Neural crest cell (in vitro differentiated cells): ENCODE measurements at regions not wholly inside any gene's neighbourhood (a gene's known extent, or its start where the extent isn't known, plus 50 kb on each side); places are given as distances from the start of the nearest gene placed in this dataset.

ENCODE experiments used
- DNase-seq: peaks from one replicate; pipeline ENCODE4 v3.0.0; 2021; ENCODE audit warnings: low read depth, mixed read lengths, low spot score
- H3K27ac Mint-ChIP-seq: one replicate; pipeline ENCODE4 v1.8.0; 2021; ENCODE audit warnings: mild to moderate bottlenecking, mixed read lengths; ENCODE audit not compliant: unreplicated experiment
- H3K27me3 Mint-ChIP-seq: 2 replicates; pipeline ENCODE4 v1.8.0; 2021; ENCODE audit warnings: low read depth, mild to moderate bottlenecking, mixed read lengths
- H3K36me3 Mint-ChIP-seq: 2 replicates; pipeline ENCODE4 v1.8.0; 2021; ENCODE audit warnings: low read depth, mild to moderate bottlenecking, mixed read lengths
- H3K4me1 Mint-ChIP-seq: 2 replicates; pipeline ENCODE4 v1.8.0; 2021; ENCODE audit warnings: mixed read lengths
- H3K4me3 Mint-ChIP-seq: one replicate; pipeline ENCODE4 v1.8.0; 2021; ENCODE audit warnings: mild to moderate bottlenecking, mixed read lengths
- H3K9me3 Mint-ChIP-seq: 2 replicates; pipeline ENCODE4 v1.8.0; 2021; ENCODE audit warnings: mixed read lengths
- TF ChIP-seq, protein P1 (sequence below): fragments of 200-600 bp; sonication (generic); conservative IDR thresholded peaks from 2 replicates; pipeline ENCODE4 v1.5.0; 2021; ENCODE audit warnings: antibody characterized with exemption, mild to moderate bottlenecking

DNA sequence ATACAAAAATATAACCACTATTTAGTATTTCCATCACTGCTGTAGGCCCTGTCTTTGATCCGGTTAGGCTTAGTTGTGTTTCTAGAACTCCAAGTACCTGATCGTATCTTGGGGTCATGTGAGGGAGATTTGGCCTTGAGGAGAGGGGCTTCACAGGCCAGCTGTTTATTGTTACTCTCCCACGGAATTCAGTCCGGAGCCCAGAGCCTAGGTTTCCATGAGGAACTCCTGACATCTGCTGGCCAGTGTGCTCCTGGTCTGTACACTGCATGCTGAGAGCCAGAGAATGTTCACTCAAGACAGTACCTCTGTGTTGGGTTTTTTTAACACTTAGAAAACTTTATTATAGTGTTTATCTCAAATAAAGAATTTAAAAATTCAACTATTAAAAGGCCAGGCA, 341.0 kb upstream of the TMEM132C start:
- Mint-ChIP-seq H3K27me3 (no peaks in the 10 kb centered on the region), H3K36me3 (no peaks in the 10 kb centered on the region), H3K4me3 (no peak overlapping the region), H3K9me3 (no peaks in the 10 kb centered on the region), H3K27ac (no peak overlapping the region), H3K4me1 (no peaks in the 10 kb centered on the region)
- DNase-seq: peak; percentile 26
- TF ChIP-seq, protein P1, sequence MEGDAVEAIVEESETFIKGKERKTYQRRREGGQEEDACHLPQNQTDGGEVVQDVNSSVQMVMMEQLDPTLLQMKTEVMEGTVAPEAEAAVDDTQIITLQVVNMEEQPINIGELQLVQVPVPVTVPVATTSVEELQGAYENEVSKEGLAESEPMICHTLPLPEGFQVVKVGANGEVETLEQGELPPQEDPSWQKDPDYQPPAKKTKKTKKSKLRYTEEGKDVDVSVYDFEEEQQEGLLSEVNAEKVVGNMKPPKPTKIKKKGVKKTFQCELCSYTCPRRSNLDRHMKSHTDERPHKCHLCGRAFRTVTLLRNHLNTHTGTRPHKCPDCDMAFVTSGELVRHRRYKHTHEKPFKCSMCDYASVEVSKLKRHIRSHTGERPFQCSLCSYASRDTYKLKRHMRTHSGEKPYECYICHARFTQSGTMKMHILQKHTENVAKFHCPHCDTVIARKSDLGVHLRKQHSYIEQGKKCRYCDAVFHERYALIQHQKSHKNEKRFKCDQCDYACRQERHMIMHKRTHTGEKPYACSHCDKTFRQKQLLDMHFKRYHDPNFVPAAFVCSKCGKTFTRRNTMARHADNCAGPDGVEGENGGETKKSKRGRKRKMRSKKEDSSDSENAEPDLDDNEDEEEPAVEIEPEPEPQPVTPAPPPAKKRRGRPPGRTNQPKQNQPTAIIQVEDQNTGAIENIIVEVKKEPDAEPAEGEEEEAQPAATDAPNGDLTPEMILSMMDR: peak; percentile 56

DNA sequence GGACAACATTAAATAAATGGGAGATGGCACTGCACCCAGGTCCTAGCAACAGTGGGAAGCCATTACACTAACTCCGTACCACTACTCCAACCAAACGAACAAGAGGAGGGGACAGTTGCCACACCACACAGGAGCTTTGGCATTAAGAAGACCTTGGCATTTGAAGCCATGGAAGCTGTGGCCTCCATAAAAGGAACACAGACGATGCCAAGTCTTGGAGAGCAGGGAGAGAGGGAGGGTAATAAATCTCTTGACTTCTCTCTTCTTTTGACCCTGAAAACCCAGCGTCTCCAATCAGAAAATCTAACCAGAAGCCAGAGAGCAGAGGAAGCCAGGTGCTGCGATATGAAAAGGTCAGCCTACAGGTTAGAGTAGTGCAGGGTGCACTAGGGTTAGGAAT, 338.8 kb upstream of the TMEM132C start:
- Mint-ChIP-seq H3K4me3 (no peak overlapping the region), H3K4me1 (no peaks in the 10 kb centered on the region), H3K9me3 (no peaks in the 10 kb centered on the region), H3K27me3 (peaks cover 3% of the 10 kb centered on the region), H3K27ac (no peak overlapping the region), H3K36me3 (no peaks in the 10 kb centered on the region)
- TF ChIP-seq, protein P1: no peak
- DNase-seq: no peak

DNA sequence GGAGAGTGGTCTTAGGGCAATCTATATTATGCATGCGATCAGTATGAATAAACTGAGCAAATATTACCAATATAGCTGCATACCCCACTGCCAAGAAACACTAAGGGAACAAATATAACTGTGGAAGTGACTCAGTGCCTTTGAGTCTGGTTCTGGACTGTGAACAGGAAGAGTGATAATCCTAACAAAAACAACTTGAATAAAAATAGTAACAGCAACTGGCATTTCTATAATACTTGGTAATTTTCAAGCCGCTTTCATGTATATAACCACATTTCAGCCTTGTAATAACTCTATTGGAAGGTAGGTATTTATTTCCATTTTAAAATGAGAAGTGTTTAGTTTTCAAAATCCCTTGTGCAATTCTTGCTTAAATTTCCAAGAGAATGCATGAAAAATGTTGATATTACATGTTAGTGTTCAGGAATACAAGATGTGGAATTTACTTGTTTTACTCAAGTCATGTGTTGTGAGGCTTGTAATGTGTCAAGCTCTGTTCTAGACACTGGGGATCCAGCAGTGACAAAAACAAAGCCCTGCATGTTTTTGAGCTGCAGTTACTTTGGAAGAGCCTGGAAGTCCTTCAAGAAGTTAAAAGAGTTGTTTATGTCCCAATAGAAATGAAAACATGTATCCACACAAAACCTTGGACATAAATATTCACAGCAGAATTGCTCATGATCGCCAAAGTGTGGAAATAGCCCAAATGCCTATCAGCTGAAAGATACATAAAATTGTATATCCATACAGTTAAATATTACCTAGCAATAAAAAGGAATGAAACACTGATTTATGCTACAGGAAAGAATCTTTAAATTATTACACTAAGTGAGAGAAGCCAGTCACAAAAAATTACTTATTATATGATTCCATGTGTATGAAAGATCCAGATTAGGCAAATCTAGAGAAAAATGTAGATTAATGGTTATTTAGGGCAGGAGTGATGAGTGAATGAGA, 338.1 kb upstream of the TMEM132C start:
- DNase-seq: no peak
- TF ChIP-seq, protein P1: no peak
- Mint-ChIP-seq H3K4me3 (no peak overlapping the region), H3K4me1 (no peaks in the 10 kb centered on the region), H3K36me3 (no peaks in the 10 kb centered on the region), H3K9me3 (no peaks in the 10 kb centered on the region), H3K27me3 (peaks cover 3% of the 10 kb centered on the region), H3K27ac (no peak overlapping the region)

DNA sequence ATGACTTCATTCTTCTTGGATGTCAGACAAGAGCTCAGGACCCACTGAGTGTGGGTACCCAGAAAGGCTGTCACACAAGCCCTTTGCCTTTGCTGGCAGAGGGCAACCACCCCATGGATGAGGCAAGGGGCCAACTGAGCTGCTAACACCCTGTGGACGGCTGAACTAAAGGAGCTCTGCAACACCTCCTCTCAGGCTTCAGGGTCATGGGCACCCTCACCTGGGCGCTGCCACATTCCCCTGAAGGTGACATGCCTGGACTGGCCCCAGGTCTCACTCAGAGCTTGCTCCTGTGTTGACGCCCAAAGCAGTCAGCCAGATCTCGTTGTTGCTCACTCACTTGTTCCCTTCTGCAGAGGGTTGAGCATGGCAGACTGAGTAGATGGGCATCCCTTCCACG, 336.8 kb upstream of the TMEM132C start:
- Mint-ChIP-seq H3K4me3 (no peak overlapping the region), H3K27me3 (peaks cover 3% of the 10 kb centered on the region), H3K27ac (no peak overlapping the region), H3K4me1 (no peaks in the 10 kb centered on the region), H3K9me3 (no peaks in the 10 kb centered on the region), H3K36me3 (no peaks in the 10 kb centered on the region)
- DNase-seq: no peak
- TF ChIP-seq, protein P1: no peak

DNA sequence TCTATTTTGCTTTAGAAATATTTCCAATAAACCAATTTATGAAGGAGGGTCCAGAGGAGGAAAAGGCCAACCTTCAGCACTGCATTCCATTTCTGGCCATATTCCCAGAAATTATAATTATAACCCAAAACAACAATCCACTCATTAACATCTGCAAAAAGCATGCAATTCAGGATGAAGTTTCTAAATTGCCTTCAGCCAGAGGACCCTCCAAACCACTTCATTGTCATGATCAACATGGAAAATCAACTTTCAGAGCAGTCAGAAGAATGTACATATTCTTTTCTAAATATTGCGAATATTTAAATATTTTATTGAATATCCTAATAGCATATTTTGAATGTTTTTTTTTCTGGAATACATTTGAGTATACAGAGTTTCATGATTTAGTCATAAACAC, 332.6 kb upstream of the TMEM132C start:
- no peaks in the 10 kb centered on the region for H3K4me1 Mint-ChIP-seq
- DNase-seq: no peak
- H3K27ac Mint-ChIP-seq: no peak overlapping the region
- H3K36me3 Mint-ChIP-seq: no peaks in the 10 kb centered on the region
- TF ChIP-seq, protein P1: no peak
- H3K9me3 Mint-ChIP-seq: no peaks in the 10 kb centered on the region
- H3K27me3 Mint-ChIP-seq: peaks cover 6% of the 10 kb centered on the region
- H3K4me3 Mint-ChIP-seq: no peak overlapping the region
